HG03139 (cell line): ENCODE measurements at regions not wholly inside any gene's neighbourhood (a gene's known extent, or its start where the extent isn't known, plus 50 kb on each side); places are given as distances from the start of the nearest gene placed in this dataset.

Experiments
- ATAC-seq: cut with Tn5 transposase; IDR thresholded peaks from one replicate; pipeline ENCODE4 v1.9.1; 2021; ENCODE audit not compliant: unreplicated experiment

DNA sequence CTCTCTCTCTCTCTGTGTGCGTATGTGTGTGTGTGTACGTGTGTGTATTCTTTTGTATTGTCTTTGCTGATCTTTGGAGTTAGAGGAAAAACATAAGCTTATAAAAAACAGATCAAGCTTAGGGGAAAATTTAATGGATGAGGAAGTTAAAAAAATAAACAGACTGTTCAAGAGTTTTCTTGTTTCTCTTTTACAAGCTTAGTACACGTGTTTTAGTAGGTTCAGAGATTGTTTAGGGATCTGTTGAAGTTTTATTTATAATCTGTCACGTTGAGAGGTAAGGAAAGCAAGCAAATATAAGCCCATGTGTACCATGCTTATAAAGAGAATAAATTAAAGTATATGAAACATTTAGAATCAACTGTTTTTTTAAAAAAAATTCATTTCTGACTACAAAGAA, 1470.3 kb upstream of the NUDT12 start:
- ATAC-seq: no peak

GRCh38 chr5:105030153-105030552, 1467.6 kb upstream of the NUDT12 start:
- no peak for ATAC-seq

DNA sequence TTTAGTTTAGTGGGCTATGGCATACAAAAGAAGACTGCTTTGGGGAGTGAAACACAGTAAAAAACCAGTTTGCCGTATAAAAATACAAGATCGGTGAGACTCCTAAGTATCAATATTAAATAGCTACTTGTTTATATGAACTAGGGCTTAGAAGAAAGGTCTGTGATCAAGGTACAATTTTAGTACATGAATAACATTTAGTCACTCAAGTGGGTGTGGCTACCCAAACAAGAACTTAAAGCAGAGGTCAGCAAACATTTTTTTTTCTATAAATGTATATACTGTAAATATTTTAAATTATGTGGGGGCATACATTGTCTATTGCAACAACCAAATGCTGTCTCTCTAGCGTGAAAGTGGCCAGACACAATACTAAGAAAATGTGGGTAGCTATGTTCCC, 1452.5 kb upstream of the NUDT12 start:
- no peak for ATAC-seq

DNA sequence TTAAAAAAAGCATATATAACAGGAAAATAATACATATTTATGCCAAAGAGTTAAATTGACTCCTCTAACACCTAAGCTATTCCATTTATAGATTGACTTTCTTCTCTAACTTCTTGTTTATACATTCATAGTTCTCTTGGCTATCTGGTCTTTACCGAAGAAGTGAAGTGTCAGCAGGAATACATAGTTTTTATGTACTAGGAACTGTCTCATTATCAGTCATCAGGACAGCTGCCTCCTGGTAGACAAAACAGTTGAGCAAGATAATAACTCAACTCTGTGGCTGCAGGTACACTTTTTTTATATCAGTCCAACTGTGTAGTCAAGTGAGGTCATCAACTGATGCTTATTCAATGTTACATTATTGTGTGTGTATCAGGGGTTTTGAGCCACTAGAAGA, 1436.0 kb upstream of the NUDT12 start:
- no peak for ATAC-seq

- ATAC-seq: no peak
These were observed 1435.6 kb upstream of the NUDT12 start for GRCh38 chr5:104998169-104998568.

DNA sequence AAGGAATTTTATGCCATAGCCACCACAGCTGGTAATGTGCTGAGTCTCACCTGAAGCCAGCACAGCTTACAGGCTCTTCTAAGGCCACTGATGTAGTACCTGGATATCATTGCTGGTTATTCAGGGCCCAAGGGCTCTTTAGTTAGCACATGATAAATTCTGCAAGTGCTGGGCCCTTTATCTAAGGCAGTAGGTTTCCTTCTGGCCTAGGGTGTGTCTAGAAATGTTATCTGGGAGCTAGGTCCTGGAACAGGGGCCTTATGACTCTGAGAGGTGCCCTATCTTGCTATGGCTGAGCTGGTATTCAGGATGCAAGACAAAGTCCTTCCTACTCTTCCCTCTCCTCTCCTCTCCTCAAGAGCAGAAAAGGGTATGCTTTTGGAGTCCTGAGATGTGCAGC, 1424.5 kb upstream of the NUDT12 start:
- ATAC-seq: no peak

DNA sequence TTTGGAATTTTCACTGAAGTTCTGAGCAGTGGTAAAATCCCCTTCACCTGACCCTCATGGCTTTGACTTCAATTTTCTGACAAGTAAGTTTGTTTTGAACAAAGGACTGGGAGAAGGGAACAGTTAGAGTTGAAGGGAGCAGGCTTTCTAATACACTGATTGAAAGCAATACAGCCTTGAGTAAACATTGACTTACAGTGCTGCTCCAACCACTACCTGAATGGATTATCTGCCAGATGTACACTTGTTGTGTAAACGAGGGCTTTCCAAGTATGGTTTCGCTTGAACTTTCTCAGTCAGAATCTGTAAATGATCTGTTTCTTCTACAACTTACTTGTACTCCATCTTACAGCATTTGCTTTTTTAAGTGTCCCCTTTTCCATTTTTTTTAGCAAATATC, 1414.9 kb upstream of the NUDT12 start:
- no peak for ATAC-seq

DNA sequence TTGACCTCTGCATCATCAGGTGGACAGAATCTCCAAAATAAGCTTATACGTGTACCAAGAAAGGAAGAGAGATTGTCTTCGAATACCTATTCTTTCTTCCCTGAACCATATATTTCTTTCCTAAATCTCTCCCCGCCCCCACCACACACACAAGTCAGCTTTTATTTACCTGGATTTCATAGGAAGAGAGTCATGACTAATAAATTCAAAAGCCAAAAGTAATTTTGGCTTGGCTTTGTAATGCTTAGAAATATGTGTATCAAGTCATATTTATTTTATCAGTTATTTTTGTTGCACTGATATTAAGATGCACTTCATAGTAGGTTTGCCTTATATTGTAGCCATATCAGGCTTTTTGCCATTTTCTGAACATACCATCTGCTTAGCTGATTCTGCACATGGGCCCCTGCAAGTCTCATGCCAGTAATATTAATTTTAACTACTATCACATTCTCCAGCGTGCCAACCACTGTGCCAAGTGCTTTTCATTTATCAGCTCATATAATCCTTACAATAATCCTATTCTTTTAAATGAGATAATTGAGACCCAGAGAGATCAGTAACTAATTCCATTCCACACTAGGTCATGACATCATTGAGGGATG, 1405.3 kb upstream of the NUDT12 start:
- no peak for ATAC-seq

DNA sequence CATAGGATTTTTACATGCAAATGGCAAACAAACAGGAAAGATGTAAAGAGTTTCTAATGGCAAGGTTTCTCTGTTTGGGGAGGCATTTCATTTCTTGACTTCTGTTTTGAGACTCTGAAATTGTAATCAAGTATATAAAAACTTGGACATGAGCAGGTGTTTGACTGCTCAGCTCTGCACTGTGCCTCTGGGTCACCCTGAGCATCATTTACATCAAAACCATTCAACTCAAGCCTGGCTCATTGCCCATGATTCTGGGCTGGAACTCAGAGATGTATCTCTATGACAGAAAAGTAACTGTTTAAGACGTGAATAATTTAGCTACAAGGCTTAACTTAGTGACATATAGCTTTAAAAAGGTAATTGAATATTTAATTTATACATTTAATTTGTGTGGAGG, 1402.4 kb upstream of the NUDT12 start:
- no peak for ATAC-seq

DNA sequence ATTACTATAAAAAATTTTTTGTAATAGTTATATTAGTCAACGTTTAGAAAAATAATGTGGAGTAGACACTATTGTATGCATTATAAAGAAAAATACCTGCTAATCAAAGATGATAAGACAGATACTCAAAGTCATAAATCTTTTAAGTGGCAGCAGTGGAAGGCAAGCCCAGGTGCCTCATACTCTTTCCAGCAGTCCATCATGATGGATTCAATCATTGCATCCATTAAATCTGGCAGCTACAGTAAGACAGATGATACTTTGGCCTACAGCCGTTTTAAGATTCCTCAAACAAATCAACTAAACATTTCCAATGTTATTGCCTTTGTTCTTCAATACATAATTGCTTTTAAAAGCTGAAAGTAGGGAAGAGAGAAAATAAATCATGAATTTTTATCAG, 1392.9 kb upstream of the NUDT12 start:
- ATAC-seq: no peak

GRCh38 chr5:104952876-104953275, 1390.3 kb upstream of the NUDT12 start:
- ATAC-seq: no peak

- ATAC-seq: no peak
These were observed 1389.2 kb upstream of the NUDT12 start for GRCh38 chr5:104951829-104952228.

- ATAC-seq: no peak
These were observed 1384.5 kb upstream of the NUDT12 start for GRCh38 chr5:104947076-104947475.

- no peak for ATAC-seq
These were observed 1380.1 kb upstream of the NUDT12 start for GRCh38 chr5:104942735-104943134.

- no peak for ATAC-seq
These were observed 1378.5 kb upstream of the NUDT12 start for GRCh38 chr5:104941030-104941645.

DNA sequence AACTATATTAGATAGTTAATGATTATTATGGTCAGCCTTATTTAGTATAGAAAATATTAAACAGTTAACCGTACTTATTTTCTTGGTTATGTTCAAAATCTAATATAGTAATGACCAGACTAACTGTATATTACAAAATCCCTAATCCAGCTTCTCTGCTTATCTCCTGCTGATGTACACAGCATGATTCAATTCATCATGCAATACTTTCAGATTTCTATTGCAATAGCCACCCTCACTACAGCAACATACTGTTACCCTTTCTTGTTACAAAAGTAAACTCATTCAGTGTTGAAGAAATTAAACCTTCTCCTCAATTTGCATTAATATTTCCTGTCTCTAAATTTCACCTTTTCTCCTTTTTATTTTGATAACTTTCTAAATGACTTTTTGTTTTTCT, 1375.0 kb upstream of the NUDT12 start:
- no peak for ATAC-seq

DNA sequence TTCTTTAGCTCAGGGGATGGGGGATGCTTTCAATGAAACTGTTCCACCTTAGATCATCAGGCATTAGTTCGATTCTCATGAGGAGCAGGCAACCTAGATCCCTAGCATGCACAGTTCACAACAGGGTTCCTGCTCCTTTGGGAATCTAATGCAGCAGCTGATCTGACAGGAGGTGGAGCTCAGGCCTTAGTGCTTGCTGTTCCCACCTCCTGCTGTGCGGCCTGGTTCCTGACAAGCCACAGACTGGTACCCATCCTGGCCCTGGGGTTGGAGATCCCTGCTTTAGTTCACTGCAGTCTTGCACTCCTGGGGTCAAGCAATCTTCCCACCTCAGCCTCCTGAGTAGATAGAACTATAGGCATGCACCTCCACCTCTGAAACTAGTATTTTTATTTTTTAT, 1369.8 kb upstream of the NUDT12 start:
- ATAC-seq: no peak

- ATAC-seq: no peak
These were observed 1366.4 kb upstream of the NUDT12 start for GRCh38 chr5:104928906-104929520.

DNA sequence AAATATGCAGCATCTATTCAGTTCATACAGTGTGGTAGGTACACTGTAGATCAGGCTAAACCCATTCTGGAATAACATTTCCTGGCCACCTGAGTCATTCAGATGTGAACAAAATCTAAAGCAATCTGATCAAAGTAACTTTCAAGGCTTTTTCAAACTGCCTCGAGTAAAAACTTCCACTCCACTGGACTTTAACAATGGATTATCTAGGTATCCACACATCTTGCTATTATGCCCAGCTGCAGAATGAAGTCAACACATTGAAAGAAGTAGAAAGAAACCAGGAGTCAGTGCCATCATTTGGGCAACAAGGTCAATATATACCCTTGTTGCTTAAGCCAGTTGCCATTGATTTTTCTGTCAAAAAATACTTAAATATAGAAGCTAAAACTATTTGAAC, 1352.6 kb upstream of the NUDT12 start:
- no peak for ATAC-seq

GRCh38 chr5:104914536-104915070, 1352.0 kb upstream of the NUDT12 start:
- ATAC-seq: no peak

DNA sequence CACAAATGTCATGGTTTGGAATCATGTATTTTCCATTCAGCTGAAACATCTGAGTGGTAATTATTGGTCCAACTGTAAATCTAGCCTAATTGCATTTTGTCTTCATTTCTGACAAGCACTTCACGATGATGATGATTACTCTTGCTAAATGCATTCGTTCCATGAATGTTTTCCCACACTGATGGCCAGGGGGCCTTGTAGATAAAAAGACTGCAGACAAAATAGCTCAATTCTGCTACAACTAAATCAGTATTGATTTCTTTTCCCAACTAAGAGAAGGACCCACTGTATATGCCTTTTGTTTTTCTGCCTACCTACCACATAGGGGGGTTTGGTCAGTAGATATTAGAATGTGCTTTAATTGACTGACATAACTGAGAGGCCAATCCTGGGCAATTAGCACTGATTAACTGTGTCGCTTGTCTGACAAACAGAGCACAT, 1351.3 kb upstream of the NUDT12 start:
- no peak for ATAC-seq

DNA sequence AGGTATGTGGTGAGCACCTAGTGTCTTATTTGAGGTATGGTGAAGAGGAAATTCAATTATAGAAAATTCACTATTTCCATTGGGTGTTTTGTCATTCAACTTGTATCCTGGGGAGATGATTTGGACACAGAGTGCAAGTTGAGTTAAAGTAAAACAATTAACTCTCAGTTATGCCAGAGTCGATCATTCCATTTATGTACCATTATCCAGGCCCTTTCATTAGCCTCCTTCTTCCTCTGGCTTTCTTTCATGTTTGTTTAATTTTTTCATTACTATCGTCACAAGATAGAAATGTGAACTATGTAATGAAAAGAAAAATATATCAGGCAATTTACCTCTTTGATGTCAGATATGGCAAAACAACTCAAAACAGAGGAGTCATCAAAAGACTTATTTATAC, 1347.2 kb upstream of the NUDT12 start:
- no peak for ATAC-seq
